HCEC 1CT (cell line): ENCODE measurements at regions not wholly inside any gene's neighbourhood (a gene's known extent, or its start where the extent isn't known, plus 50 kb on each side); places are given as distances from the start of the nearest gene placed in this dataset.
A peak's percentile ranks its signal among the peaks of the same experiment; 100 is the strongest.
"Not testable (repeated sequence)": the region's sequence is repeated elsewhere in the genome, so short reads cannot be mapped to it uniquely, and the experiment has no call there.

Experiments used
- DNase-seq: peaks from one replicate; pipeline ENCODE4 v3.0.0-alpha.2; 2017

DNA sequence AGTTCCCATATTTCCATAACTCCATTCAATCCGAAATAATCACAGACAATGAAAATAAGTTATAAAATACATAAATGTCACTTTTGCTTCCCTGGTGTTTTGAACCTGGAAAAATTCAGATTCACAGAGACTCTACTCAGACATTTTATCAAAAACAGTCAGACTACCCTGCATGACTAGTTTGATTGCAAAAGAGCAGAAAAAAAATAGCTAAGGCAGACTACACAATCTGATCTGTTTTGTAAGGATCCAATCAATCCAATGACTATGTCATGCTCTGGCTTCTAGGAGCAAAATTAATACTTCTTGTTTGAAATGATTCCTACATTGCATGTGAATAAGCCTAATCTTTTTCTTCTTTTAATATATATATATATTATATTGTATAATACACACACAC lies 1262.6 kb downstream of the EFNA5 start:
- DNase-seq = peak; percentile 9

DNA sequence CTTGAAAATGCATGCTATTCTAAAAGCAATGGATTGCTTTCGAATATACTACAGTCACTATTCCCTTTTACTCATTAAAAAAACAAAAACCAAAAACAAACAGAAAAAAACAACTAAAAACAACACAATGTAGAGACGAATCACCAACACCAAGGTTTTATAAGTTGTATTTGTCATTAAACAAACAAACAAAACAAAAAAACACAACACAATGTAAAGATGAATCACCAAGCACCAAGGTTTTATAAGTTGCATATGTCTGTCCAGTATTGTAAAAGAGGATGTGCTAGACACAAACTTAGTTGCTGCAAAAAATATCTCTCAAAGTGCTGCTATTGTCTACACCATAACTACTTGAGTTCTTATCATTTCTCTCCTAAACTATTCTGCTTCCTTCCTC lies 1269.2 kb downstream of the EFNA5 start:
- DNase-seq = no peak

DNA sequence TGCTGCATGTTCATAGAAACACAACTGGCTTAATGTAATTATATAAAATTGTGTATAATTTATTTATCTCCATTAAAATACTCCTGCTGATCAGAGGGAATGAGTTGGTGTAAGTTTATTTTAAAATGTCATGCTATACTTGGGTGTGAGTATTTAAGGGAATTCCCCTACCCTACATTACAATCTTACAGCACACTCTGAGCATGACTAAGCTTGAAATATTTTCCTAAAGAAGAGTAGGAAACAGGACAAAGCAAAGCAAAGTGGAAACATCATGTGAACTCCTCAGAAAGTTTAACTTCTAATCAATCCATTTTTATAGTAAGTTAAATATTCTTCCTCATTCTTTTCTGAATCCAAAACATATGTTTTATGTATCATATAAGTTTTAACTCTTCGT lies 1271.3 kb downstream of the EFNA5 start:
- DNase-seq = peak; percentile 76

DNA sequence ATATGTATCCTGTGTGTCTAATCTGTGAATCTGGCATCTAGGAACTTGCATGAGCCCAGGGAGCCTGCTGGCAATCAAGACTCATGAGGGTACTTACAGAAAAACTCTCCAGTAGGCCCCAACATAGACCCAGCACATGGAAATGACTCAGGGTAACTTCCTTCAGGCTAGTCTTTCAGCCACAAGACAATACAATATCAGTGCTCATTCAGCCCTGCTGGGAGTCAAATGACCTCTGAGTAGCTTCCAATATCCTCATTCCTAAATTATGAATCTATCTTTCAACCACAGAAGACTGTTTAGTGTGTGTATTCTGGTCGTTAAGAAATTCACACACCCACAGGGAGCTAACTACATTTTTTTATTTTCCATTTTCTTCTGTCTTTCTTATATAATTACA lies 1273.0 kb downstream of the EFNA5 start:
- DNase-seq = peak; percentile 98

DNA sequence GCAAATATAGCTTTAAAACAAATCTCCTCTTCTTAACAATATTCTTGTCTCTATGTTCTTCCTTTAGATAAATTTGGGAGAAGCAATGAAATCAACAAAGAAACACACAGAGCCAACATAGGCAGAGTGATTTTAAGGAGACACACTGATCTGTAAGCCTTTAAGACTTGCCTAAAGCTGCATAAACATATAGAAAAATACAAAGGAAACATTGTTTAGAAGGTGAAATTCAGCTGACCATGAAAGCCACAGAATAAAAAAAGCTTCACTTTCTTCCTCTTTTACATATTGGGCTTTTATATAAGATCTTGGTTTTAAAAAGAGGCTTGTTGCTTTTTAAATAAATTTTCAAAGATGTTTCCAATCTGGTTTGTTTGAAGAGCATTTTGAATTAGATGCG lies 1277.5 kb downstream of the EFNA5 start:
- DNase-seq = no peak

GRCh38 chr5:106392766-106393165 lies 1278.0 kb downstream of the EFNA5 start:
- DNase-seq = no peak

DNA sequence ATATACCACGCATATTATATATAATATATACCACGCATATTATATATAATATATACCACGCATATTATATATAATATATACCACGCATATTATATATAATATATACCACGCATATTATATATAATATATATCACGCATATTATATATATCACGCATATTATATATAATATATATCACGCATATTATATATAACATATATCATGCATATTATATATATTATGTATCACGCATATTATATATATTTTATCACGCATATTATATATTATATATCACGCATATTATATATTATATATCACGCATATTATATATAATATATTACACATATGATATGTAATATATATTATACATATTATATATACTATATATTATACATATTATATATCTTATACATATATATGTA lies 1283.0 kb downstream of the EFNA5 start:
- not testable (repeated sequence) for DNase-seq

GRCh38 chr5:106386287-106386686 lies 1284.5 kb downstream of the EFNA5 start:
- DNase-seq = no peak

GRCh38 chr5:106380736-106381135 lies 1290.0 kb downstream of the EFNA5 start:
- peak; percentile 76 for DNase-seq

DNA sequence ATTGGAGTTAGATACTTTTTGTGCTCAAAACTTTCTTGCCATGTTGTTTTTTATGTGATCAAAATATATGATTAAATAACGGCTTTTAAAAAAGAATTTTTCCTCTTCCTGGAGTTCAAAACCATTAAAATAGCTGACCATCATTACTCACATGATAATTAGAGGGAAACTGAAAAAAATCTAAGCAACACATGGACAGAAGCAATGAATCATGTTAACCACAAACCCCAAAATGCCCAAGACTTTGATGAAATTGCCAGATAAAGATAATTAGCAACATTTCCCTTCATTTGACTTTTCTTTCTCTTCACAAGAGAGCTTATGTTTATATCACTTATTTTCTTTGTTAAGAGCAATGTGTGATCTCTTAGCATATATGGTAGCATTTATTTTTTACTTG lies 1294.2 kb downstream of the EFNA5 start:
- peak; percentile 70 for DNase-seq

GRCh38 chr5:106374956-106375355 lies 1295.8 kb downstream of the EFNA5 start:
- DNase-seq = peak; percentile 20

DNA sequence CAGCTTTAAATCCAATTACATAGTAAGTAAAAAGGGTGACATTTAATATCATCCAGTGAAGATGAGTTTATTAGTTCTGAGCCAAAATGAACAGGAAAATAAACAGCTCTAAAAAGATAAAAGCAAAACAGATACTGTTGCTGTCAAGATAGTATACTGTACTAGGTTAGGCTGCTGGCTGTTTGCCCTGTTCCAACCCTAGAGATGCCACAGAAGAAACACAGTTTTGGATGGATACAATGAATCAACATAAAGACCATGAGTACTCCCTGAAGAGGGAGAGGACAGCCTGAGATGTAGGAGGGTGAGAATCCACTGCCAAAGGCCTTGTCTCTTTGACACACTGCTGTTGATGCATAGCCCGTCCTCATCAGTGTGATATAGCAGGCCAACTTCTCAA lies 1302.7 kb downstream of the EFNA5 start:
- no peak for DNase-seq

- DNase-seq = no peak
Measured at GRCh38 chr5:106367281-106367680, 1303.5 kb downstream of the EFNA5 start.

DNA sequence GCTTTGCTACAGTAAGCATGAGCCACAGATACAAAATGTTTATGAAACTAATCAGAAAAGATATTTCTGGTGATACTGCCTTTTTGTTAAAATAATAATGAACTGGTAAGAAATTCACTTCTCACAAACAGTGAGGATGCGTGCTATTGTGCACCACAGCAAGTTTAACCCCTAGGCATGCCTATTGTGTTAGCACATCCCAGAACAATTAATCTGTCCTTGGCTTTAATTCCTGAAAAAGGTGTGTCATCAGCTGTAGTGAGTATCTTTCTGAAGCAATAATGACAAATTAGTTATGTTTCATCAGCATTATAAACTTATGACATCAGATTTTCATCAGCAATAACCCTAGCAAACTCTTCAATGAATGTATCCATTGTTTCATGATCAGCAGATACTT lies 1307.2 kb downstream of the EFNA5 start:
- DNase-seq = no peak

DNA sequence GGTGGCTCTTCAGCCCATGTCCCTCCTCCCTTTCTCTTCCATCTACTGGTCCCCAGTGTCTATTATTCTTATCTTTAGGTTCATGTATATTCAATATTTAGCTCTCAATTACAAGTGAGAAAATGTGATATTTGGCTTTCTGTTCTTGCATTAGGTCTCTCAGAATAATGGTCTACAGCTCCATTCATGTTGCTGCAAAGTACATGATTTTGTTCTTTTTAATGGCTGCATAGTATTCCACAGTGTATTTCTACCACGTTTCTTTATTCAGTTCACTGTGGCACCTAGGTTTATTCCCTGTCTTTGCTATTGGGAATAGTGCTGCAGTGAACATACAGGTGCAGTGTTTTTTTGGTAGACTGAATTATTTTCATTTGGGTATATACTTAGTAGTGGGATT lies 1308.8 kb downstream of the EFNA5 start:
- no peak for DNase-seq

DNA sequence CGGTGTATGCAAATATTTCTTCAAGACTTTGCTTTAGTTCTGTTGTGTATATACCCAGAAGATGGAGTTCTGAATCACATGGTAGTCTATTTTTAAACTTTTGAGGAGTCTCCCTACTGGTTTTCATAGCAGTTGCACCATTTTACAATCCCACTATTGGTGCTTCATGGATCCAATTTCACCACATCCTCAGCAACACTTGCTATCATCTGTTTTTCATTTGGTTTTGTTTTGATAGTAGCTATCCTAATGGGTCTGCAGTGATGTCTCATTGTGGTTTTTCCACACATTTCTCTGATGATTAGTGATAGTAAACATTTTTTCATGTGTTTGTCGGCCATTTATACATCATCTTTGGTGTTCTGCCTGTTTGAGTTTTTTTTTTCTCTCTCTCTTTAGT lies 1339.3 kb downstream of the EFNA5 start:
- DNase-seq = peak; percentile 97

- no peak for DNase-seq
Measured at GRCh38 chr5:106324356-106324755, 1346.4 kb downstream of the EFNA5 start.

DNA sequence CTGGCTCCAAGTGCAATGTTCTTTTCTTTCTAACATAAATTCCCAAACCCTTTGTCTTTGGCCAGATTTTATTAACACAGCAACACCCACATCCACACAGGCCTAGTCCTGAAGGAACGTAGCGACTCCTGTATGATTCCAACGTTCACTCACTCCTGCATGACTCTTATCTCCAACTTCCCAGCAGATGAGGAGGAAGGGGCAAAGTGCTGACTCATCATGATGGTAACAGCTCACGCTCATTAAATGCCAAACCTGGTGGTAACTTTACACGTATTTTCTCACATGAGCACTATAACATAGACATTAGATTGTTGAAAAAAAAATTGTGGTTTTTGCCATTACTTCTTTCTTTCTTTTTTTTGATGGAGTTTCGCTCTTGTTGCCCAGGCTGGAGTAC lies 1349.5 kb downstream of the EFNA5 start:
- no peak for DNase-seq

GRCh38 chr5:106314221-106314824 lies 1356.4 kb downstream of the EFNA5 start:
- peak; percentile 17 for DNase-seq

DNA sequence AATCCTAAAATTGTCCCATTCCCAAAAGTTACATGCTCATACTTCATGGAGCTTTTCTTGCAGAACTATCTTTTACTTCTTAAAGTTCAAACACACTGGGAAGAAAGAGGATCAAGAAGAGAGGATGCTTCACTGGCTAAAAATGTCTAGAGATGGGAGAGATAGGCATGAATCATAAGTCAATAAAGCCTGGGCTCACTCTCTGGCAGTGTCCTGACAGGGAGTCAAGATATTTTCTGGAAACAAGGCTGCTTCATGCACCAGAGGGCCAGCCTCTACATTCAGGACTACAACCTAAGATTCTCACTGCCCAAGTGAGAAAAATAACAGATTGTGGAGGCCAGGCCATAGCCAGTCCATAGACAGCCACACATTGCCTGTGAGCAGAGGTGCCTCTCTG lies 1358.4 kb downstream of the EFNA5 start:
- peak; percentile 56 for DNase-seq

DNA sequence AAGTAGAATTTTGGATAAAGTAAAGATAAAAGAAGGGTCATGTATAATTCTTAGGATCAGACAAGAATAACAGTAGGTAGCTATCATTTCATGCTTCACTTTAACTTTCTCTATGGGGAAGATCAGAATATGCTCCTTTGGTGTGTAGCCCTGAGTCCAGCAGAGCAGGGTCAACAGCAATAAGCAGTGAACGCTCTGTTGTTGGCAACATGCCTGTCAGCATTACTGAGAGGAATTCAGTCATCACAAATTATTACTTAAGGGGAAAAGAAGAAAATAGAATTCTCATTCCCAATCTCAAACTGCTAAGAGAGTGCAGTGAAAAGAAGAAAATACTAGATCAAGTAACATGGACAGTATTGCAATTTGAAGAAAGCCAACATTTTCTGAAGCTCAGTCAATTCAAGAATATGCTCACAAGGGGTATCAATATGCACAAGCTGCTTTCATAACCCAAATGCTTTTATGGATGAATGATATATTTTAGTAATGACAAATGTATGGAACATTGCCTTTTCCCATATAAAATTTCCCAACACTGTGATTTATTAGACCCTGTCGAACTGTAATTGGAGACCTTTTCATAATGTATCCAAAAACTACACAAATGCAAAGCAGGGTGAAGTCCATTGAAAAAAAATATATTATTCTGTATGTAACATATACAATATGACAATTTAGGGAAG lies 1359.4 kb downstream of the EFNA5 start:
- DNase-seq = no peak

GRCh38 chr5:106307265-106307664 lies 1363.5 kb downstream of the EFNA5 start:
- no peak for DNase-seq

- DNase-seq = no peak
Measured at GRCh38 chr5:106306313-106307028, 1364.3 kb downstream of the EFNA5 start.

DNA sequence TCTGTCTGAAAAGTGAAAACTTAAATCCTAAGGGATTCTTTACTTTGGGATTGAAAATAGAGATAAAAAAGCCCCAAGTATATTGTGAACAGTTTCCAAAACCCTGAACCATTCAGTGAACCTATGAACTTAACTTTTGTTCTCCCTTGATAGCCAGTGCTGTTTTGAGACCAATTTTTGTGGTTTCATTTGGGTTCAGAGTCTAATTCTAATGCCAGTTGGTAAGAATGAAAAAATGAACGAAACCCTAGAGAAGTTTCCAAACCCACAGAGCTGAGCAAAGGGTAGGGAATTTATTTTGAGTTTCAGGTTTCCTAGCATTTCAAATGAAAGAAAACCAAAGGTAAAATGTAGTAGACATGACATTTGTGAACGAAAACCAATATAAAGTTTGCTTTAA lies 1366.8 kb downstream of the EFNA5 start:
- no peak for DNase-seq
